H1 (cell line): ENCODE measurements at regions not wholly inside any gene's neighbourhood (a gene's known extent, or its start where the extent isn't known, plus 50 kb on each side); places are given as distances from the start of the nearest gene placed in this dataset.

Experiments
- CHD7 ChIP-seq: fragments of 300-600 bp; sonication (generic); IDR thresholded peaks from 2 replicates; pipeline ENCODE4 v1.7.1; 2012; ENCODE audit warnings: low read length, moderate library complexity, mild to moderate bottlenecking, inconsistent platforms; ENCODE audit not compliant: insufficient replicate concordance
- EP300 ChIP-seq, 2 experiments: IDR thresholded peaks; 1 replicate in 1 of 2; 2 replicates in 1 of 2; pipeline ENCODE4 v1.6.1; 2011 to 2012; ENCODE audit warnings: low read depth in 2 of 2, low read length in 2 of 2, mild to moderate bottlenecking in 2 of 2, borderline replicate concordance in 1 of 2, inconsistent platforms in 1 of 2, moderate library complexity in 1 of 2
- JUN ChIP-seq: IDR thresholded peaks from 2 replicates; pipeline ENCODE4 v1.6.1; 2011; ENCODE audit warnings: low read depth, mild to moderate bottlenecking, improper control_type of control experiment, low read length
- KDM5A ChIP-seq: fragments of 200-600 bp; IDR thresholded peaks from 2 replicates; pipeline ENCODE4 v1.7.1; 2012; ENCODE audit warnings: mild to moderate bottlenecking, low read length, inconsistent platforms, mixed read lengths
- POLR2A ChIP-seq, 2 experiments: IDR thresholded peaks; 1 replicate in 1 of 2; 2 replicates in 1 of 2; pipeline ENCODE4 v1.6.1; 2011; ENCODE audit warnings: low read depth in 2 of 2, low read length in 2 of 2, mild to moderate bottlenecking in 2 of 2; ENCODE audit errors: control extremely low read depth in 1 of 2
- POLR2AphosphoS5 ChIP-seq: IDR thresholded peaks from 2 replicates; pipeline ENCODE4 v1.6.1; 2011; ENCODE audit warnings: low read depth, low read length
- POU5F1 ChIP-seq: IDR thresholded peaks from 2 replicates; pipeline ENCODE4 v1.6.1; 2011; ENCODE audit warnings: low read depth, mild to moderate bottlenecking, low read length, moderate library complexity
- TCF12 ChIP-seq: IDR thresholded peaks from 2 replicates; pipeline ENCODE4 v1.6.1; 2011; ENCODE audit warnings: low read depth, mild to moderate bottlenecking, low read length
- YY1 ChIP-seq: IDR thresholded peaks from 2 replicates; pipeline ENCODE4 v1.6.1; 2011; ENCODE audit warnings: low read depth, mild to moderate bottlenecking, low read length

GRCh38 chr6:78483553-78484197, 383.7 kb upstream of the IRAK1BP1 start (continued):
- TF ChIP-seq CHD7 (no peak), POU5F1 (no peak), POLR2AphosphoS5 (no peak), POLR2A (IDR thresholded peaks at IDR 0.05; ENCODE audit: control extremely low read depth in 1 of 2, low read depth in 2 of 2, low read length in 2 of 2) (no peak), TCF12 (no peak), KDM5A (no peak), JUN (no peak), EP300 (IDR thresholded peaks at IDR 0.05; ENCODE audit: borderline replicate concordance in 1 of 2, low read depth in 2 of 2, low read length in 2 of 2) (no peak), YY1 (no peak)
